Right lobe of liver (tissue), 4 donors: ENCODE measurements at regions not wholly inside any gene's neighbourhood (a gene's known extent, or its start where the extent isn't known, plus 50 kb on each side); places are given as distances from the start of the nearest gene placed in this dataset.

ENCODE experiments used
- POLR2A ChIP-seq: fragments of 450-650 bp; IDR thresholded peaks from one replicate; pipeline ENCODE4 v1.6.1; 2017; ENCODE audit warnings: antibody characterized with exemption, mild to moderate bottlenecking
- TF ChIP-seq, protein P1 (sequence below), 4 donors: fragments of 200-600 bp in 3 of 4; fragments of 450-650 bp in 1 of 4; IDR thresholded peaks; one replicate each; pipeline versions ENCODE4 v1.5.1 to v1.8.0; 2016 to 2022; ENCODE audit warnings: antibody characterized with exemption in 4 of 4, mild to moderate bottlenecking in 2 of 4
- donor health status: DM: no; HTN: no; CAD: no.
- donor health status: DM: no; HTN: no; CAD: no.
- donor health status: DM: no; HTN: yes; CAD: no.

DNA sequence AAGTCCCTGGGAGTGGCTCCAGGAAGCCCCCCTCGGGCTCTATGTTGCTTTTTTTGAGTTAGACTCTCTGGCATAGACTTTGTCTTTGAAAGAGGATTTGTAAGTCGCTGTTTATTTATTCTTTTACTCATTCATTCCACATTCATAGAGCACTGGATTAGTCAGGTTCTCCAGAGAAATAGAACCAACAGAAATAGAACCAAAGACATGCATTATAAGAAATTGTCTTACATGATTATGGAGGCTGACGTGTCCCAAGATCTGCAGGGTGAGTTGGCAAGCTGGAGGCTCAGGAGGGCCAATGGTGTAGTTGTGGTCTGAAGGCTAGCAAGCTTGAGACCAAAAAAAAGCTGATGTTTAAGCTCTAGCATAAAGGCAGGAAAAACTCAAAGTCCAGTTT is 98.3 kb upstream of the CHD6 start:
- TF ChIP-seq, protein P1, sequence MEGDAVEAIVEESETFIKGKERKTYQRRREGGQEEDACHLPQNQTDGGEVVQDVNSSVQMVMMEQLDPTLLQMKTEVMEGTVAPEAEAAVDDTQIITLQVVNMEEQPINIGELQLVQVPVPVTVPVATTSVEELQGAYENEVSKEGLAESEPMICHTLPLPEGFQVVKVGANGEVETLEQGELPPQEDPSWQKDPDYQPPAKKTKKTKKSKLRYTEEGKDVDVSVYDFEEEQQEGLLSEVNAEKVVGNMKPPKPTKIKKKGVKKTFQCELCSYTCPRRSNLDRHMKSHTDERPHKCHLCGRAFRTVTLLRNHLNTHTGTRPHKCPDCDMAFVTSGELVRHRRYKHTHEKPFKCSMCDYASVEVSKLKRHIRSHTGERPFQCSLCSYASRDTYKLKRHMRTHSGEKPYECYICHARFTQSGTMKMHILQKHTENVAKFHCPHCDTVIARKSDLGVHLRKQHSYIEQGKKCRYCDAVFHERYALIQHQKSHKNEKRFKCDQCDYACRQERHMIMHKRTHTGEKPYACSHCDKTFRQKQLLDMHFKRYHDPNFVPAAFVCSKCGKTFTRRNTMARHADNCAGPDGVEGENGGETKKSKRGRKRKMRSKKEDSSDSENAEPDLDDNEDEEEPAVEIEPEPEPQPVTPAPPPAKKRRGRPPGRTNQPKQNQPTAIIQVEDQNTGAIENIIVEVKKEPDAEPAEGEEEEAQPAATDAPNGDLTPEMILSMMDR (IDR thresholded peaks at IDR 0.05), result no peak
- no peak for TF ChIP-seq POLR2A
